GM19397 (cell line): ENCODE measurements at regions not wholly inside any gene's neighbourhood (a gene's known extent, or its start where the extent isn't known, plus 50 kb on each side); places are given as distances from the start of the nearest gene placed in this dataset.

Experiments used
- ATAC-seq: cut with Tn5 transposase; IDR thresholded peaks from one replicate; pipeline ENCODE4 v1.9.1; 2021; ENCODE audit warnings: mild to moderate bottlenecking, moderate library complexity; ENCODE audit not compliant: unreplicated experiment

DNA sequence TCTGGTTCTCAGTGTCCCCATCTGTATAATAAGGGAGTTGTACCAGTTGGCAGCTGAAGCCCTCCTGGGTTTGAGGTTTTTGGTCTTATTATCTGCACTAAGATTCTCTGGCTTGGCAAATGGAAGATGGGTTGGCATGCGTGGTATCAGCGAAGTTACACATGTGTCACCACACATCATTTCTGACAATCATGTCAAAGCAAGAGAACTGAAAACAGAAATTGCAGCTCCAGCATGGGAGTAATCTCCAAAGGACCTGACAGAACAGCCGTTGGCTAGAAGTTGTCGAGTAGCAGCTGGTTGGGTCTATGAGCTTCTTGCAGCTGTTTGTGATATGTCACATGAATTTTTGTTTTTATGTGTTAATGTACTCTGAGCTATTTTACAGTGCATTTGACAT lies 317.4 kb downstream of the SLC4A3 start:
- no peak for ATAC-seq

- no peak for ATAC-seq
These were observed 318.6 kb downstream of the SLC4A3 start for GRCh38 chr2:219946021-219946420.

DNA sequence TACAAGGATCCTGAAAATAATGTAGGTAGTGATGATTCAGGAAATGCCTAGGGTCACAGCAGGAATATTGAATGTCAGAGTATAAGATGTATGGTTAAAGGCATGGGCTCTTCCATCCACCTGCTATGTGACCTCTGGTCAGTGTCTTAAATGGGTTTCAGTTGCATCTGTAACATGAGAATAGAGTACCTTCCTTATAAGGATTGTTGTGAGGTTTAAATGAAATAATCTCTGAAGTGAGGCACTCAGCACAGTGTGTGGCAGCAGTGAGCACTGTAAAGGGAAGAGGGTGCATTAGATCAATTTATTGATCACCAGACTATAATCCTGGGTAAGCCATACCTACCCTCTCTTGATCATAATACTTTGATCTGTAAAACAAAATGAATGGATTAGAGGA lies 319.1 kb downstream of the SLC4A3 start:
- ATAC-seq = no peak

DNA sequence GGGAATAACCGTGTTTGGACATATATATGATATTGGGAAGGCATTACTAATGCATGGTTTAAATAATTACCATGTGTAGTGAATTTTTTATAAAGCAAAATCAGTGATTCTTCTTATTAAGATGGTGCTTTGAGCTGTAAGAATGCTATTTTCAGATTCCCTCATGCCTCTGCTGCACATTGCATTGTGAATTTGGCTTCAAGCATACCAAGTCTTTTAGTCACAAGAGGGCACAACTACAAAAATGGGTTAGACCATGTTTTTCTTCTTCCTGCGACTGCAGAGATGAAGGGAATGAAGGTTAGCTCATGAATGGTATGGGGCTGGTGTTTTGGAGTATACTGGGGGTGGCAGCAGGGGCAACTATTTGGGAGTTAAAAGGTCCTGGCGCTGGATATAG lies 320.1 kb downstream of the SLC4A3 start:
- ATAC-seq = no peak

DNA sequence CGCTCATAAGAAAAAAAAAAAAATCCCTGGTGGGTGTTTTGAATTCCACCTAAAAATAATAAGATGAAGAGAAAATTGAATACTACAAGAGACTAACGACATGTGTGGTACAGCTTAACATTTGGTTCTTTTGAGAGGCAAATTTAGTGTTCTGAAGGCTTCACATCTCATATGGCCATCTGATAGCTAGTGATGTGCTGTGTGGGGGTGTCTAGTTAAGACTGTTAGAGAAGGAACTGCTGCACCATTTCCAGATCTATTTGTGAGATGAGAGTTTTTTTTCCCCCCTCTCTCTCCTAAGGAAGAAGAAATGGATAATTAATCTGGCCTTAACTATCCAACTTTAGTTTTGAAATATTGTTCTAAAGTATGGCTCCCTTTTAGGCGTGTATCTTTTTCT lies 321.6 kb downstream of the SLC4A3 start:
- no peak for ATAC-seq

GRCh38 chr2:219951099-219951498 lies 323.7 kb downstream of the SLC4A3 start:
- no peak for ATAC-seq

DNA sequence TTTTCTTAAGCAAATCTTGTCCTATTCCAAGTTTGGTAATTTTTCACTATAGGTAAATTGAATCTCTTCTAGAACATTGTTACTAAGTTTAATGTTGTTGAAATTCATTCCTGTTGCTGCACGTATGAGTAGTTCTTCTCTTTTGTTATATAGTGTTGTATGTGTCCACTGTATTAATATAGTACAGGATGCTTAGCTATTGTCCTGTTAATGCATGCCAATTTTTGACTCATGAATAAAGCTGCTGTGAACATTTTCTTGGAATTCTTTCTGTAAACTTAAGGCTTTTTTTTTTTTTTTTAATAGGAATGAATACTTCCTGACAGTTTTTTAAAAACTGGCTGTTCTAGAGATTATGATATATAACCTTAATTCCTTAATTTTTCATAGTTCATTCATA lies 326.9 kb downstream of the SLC4A3 start:
- no peak for ATAC-seq

DNA sequence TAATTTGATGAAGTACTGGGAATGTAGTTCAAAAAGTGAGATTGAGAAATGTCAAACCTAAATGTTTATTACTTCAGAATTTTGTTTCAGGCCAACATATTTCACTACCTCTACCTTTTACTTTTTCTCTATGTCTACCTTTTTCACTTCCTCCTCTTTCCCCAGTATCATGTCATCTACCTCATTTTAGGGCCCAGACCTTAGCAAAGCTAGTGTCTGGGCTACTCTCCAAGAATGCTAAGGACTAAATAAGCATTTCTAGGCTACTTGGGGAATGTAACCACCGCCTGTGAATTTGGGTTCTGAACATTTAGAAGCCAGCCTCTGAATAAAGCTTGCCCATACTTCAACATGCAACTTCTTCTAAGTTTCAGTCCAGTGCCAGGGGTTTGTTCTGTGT lies 330.4 kb downstream of the SLC4A3 start:
- ATAC-seq = no peak

DNA sequence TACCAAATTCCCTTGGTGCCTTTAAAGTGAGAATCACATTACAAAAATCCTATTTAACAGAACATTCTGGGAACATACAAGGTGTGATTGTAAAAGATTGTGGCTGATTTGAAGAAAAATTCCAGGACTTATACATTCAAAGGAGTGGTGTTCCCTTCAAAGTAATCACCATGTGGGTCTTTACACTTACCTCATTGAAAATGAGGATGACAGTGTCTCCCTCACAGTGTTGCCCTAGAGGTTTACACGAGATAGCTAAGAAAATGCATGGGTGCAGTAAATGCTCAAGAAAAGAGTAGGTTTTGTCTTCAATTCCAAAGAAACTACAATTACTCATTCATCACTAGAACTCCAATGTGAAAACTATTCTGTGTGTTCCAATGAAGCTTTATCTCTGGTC lies 331.5 kb downstream of the SLC4A3 start:
- no peak for ATAC-seq

GRCh38 chr2:219959471-219959870 lies 332.0 kb downstream of the SLC4A3 start:
- no peak for ATAC-seq

GRCh38 chr2:219961947-219962498 lies 334.6 kb downstream of the SLC4A3 start:
- ATAC-seq = no peak

DNA sequence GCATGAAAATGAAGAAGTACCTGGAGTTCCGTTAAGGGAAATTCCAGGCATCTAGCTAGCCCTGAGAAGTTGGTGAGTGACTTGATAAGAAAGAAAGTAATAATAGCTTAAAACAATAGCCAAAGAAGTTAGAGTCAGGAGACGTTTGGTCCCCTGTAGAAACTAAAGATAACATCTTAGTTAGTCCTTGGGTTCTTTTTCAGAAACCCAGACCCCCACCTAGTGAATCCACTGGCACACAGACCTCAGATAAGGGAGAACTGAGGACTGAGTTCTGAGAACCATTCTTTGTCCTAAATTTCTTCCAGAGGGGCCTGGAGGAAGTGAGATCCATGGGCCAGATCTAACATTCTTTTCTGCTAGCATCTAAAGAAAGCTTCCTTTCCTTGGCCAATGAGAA lies 335.4 kb downstream of the SLC4A3 start:
- ATAC-seq = no peak

- no peak for ATAC-seq
These were observed 338.1 kb downstream of the SLC4A3 start for GRCh38 chr2:219965287-219966194.

GRCh38 chr2:219967247-219968245 lies 340.1 kb downstream of the SLC4A3 start:
- no peak for ATAC-seq

- ATAC-seq = no peak
These were observed 341.4 kb downstream of the SLC4A3 start for GRCh38 chr2:219968685-219969345.

GRCh38 chr2:219969508-219969907 lies 342.1 kb downstream of the SLC4A3 start:
- no peak for ATAC-seq

DNA sequence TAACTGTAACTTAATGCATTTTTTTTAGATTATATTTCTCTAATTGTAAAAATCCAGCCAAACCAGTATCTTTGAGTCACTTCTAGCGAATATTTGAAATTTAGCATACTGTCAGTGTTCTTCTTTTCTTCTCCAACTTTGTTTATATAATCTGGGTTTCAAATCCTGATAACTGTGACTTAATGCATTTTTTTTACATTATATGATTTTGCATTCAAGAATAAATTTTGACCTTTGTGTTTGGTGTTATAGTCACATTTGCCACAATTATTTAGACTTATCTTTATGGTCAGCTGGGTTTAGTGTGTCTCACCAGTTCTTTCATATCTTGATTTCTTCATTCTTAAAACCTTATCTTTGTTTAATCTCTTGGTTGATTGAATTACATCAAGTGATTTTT lies 345.7 kb downstream of the SLC4A3 start:
- no peak for ATAC-seq

DNA sequence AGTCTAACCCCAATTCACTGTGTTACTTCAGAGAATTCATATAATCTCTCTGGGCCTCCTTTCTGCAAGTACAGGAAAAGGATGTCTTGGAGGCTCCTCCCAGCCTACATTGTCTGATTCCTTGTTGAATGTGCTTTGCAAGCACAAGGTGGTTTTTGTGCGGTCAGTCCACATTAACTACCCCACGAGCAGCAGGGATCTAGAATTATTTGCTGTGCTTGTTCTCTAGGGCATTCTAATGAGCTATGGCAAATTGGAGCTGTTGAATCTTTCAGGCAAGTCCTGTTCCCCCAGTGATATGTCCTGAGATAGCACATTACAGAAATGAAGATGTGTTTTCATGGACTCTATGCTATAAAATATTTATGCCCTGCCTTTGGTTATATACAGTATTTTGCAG lies 349.4 kb downstream of the SLC4A3 start:
- no peak for ATAC-seq

GRCh38 chr2:219980638-219981037 lies 353.2 kb downstream of the SLC4A3 start:
- no peak for ATAC-seq

- no peak for ATAC-seq
These were observed 356.4 kb downstream of the SLC4A3 start for GRCh38 chr2:219983836-219984235.

GRCh38 chr2:219985017-219985416 lies 357.6 kb downstream of the SLC4A3 start:
- ATAC-seq = no peak
